HFFc6 (cell line): ENCODE measurements at regions not wholly inside any gene's neighbourhood (a gene's known extent, or its start where the extent isn't known, plus 50 kb on each side); places are given as distances from the start of the nearest gene placed in this dataset.

ENCODE experiments used
- DNase-seq: peaks from one replicate; pipeline ENCODE4 v3.0.0-alpha.2; 2018
- H3K27ac Mint-ChIP-seq: 2 replicates; pipeline ENCODE4 v1.8.0; 2020; ENCODE audit warnings: mild to moderate bottlenecking, mixed read lengths
- H3K27me3 Mint-ChIP-seq: 2 replicates; pipeline ENCODE4 v1.8.0; 2021; ENCODE audit warnings: mild to moderate bottlenecking, moderate library complexity, mixed read lengths; ENCODE audit not compliant: insufficient read depth
- H3K36me3 Mint-ChIP-seq: 2 replicates; pipeline ENCODE4 v1.8.0; 2021; ENCODE audit warnings: low read depth, mixed read lengths
- H3K4me1 Mint-ChIP-seq: 2 replicates; pipeline ENCODE4 v1.8.0; 2020; ENCODE audit warnings: low read depth, mixed read lengths
- H3K4me3 Mint-ChIP-seq: 2 replicates; pipeline ENCODE4 v1.8.0; 2020; ENCODE audit warnings: mild to moderate bottlenecking, moderate library complexity, mixed read lengths
- H3K9me3 Mint-ChIP-seq: 2 replicates; pipeline ENCODE4 v1.8.0; 2020; ENCODE audit warnings: mild to moderate bottlenecking, mixed read lengths
- TF ChIP-seq, protein P1 (sequence below): fragments of 200-600 bp; sonication (generic); IDR thresholded peaks from 2 replicates; pipeline ENCODE4 v1.5.0; 2021; ENCODE audit warnings: antibody characterized with exemption, mild to moderate bottlenecking

DNA sequence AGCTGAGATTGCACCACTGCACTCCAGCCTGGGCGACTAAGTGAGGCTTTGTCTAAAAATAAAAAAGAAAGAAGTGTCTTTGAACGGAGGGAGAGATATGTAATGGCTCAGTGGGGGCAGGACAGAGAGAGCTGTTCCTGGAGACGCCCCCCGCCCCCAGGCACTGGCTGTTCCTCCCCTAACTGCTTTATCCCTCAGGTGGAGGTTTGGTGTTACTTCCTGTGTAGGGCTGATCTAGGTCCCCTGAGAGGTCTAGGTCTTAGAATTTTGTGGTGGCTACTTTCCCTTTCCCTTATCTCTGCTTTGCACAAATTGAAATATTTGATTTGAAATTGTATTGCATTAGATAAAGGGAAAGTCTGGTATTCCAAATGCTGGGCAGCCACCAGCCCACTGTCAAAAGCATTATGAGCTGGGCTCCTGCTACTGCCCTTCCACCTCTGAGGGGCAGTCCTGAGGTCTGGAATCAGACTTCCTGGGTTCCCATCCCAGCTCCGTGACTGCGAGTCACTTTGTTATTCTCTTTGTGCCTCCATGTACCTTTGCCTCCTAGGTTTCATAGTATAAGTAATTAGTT lies 134.8 kb upstream of the KIF26B start:
- Mint-ChIP-seq H3K27ac (no peak overlapping the region), H3K27me3 (no peaks in the 10 kb centered on the region)

GRCh38 chr1:245016700-245017099 lies 138.1 kb upstream of the KIF26B start:
- no peak for DNase-seq
- Mint-ChIP-seq H3K4me3 (no peak overlapping the region), H3K4me1 (peaks cover 14% of the 10 kb centered on the region), H3K36me3 (no peaks in the 10 kb centered on the region), H3K27ac (no peak overlapping the region), H3K27me3 (no peaks in the 10 kb centered on the region), H3K9me3 (no peaks in the 10 kb centered on the region)
- TF ChIP-seq, protein P1, sequence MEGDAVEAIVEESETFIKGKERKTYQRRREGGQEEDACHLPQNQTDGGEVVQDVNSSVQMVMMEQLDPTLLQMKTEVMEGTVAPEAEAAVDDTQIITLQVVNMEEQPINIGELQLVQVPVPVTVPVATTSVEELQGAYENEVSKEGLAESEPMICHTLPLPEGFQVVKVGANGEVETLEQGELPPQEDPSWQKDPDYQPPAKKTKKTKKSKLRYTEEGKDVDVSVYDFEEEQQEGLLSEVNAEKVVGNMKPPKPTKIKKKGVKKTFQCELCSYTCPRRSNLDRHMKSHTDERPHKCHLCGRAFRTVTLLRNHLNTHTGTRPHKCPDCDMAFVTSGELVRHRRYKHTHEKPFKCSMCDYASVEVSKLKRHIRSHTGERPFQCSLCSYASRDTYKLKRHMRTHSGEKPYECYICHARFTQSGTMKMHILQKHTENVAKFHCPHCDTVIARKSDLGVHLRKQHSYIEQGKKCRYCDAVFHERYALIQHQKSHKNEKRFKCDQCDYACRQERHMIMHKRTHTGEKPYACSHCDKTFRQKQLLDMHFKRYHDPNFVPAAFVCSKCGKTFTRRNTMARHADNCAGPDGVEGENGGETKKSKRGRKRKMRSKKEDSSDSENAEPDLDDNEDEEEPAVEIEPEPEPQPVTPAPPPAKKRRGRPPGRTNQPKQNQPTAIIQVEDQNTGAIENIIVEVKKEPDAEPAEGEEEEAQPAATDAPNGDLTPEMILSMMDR = no peak

More for the DNA sequence above, 134.8 kb upstream of the KIF26B start:
- no peaks in the 10 kb centered on the region for H3K36me3 Mint-ChIP-seq
- H3K4me3 Mint-ChIP-seq = no peak overlapping the region
- no peaks in the 10 kb centered on the region for H3K9me3 Mint-ChIP-seq
- TF ChIP-seq, protein P1 = no peak
- DNase-seq = no peak
- peaks cover 14% of the 10 kb centered on the region for H3K4me1 Mint-ChIP-seq

- no peaks in the 10 kb centered on the region for H3K9me3 Mint-ChIP-seq
- H3K4me1 Mint-ChIP-seq = peaks cover 14% of the 10 kb centered on the region
- no peak overlapping the region for H3K4me3 Mint-ChIP-seq
- H3K27ac Mint-ChIP-seq = no peak overlapping the region
- H3K27me3 Mint-ChIP-seq = no peaks in the 10 kb centered on the region
- no peaks in the 10 kb centered on the region for H3K36me3 Mint-ChIP-seq
- TF ChIP-seq, protein P1 = no peak
- no peak for DNase-seq
Observed at GRCh38 chr1:245015031-245015430, 139.8 kb upstream of the KIF26B start.

- no peak for DNase-seq
- Mint-ChIP-seq H3K27ac (no peak overlapping the region), H3K9me3 (no peaks in the 10 kb centered on the region), H3K4me1 (peaks cover 14% of the 10 kb centered on the region), H3K36me3 (no peaks in the 10 kb centered on the region), H3K27me3 (peaks cover 2% of the 10 kb centered on the region; the same call in 1 of the 2 replicates), H3K4me3 (no peak overlapping the region)
- TF ChIP-seq, protein P1 = no peak
Observed at GRCh38 chr1:245014247-245015029, 140.3 kb upstream of the KIF26B start.

DNA sequence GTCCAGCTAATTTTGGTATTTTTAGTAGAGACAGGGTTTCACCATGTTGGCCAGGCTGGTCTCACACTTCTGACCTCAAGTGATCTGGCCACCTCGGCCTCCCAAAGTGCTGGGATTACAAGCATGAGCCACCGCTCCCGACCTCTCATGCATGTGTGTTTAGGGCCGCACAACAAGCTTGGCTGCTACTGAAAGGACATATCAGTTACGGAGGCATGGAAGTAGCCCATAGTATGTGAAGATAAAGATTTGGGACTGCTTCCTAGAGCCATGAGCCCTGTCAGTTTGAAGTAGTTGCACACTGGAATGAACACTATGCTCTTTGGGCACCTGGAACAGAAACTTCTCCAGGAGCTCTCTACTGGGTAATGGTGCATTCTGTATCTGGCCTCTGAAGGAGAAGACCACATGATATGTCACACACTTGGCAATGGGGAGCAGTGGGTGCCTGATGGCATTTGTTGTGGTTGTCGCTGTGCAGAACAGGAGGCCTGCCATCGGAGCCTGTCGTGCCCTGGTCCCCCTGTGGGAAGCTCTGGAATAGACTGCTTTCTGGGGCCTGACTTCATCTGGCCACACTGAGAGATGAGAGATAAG lies 144.7 kb upstream of the KIF26B start:
- H3K4me3 Mint-ChIP-seq = no peak overlapping the region
- no peak for DNase-seq
- TF ChIP-seq, protein P1 = no peak
- peaks cover 2% of the 10 kb centered on the region; the same call in 1 of the 2 replicates for H3K27me3 Mint-ChIP-seq
- H3K4me1 Mint-ChIP-seq = no peaks in the 10 kb centered on the region; the same call in 1 of the 2 replicates
- no peak overlapping the region for H3K27ac Mint-ChIP-seq
- H3K36me3 Mint-ChIP-seq = no peaks in the 10 kb centered on the region
- no peaks in the 10 kb centered on the region for H3K9me3 Mint-ChIP-seq
